Karpas-422 (cell line): ENCODE measurements at regions not wholly inside any gene's neighbourhood (a gene's known extent, or its start where the extent isn't known, plus 50 kb on each side); places are given as distances from the start of the nearest gene placed in this dataset. TPM values are rescaled to one million over a fixed set of nuclear protein-coding genes. Genes with fewer than 3 reads are reported as not detected.

Experiments used
- DNase-seq: peaks from one replicate; pipeline ENCODE4 v3.0.0-alpha.2; 2015
- H2AFZ ChIP-seq: fragments of 200-600 bp; sonication (generic); 2 replicates; pipeline ENCODE4 v1.6.1; 2014; ENCODE audit warnings: antibody characterized with exemption, low read length, mixed read lengths
- H3K27ac ChIP-seq: fragments of 200-600 bp; sonication (generic); 2 replicates; pipeline ENCODE4 v1.5.1; 2014; ENCODE audit warnings: mild to moderate bottlenecking, low read length, moderate library complexity
- H3K27me3 ChIP-seq: fragments of 200-600 bp; sonication (generic); 2 replicates; pipeline ENCODE4 v1.6.1; 2014; ENCODE audit warnings: low read length, mixed read lengths
- H3K36me3 ChIP-seq: fragments of 200-600 bp; sonication (generic); 2 replicates; pipeline ENCODE4 v1.6.1; 2014; ENCODE audit warnings: low read length, mixed read lengths; ENCODE audit not compliant: insufficient read depth
- H3K4me1 ChIP-seq: fragments of 200-600 bp; sonication (generic); 2 replicates; pipeline ENCODE4 v1.6.1; 2014; ENCODE audit warnings: mild to moderate bottlenecking, low read length, mixed read lengths
- H3K4me2 ChIP-seq: fragments of 200-600 bp; sonication (generic); 2 replicates; pipeline ENCODE4 v1.6.1; 2014; ENCODE audit warnings: low read length, low read depth, mild to moderate bottlenecking; ENCODE audit not compliant: poor library complexity, severe bottlenecking
- H3K4me3 ChIP-seq: fragments of 200-600 bp; sonication (generic); 2 replicates; pipeline ENCODE4 v1.5.1; 2014; ENCODE audit warnings: mild to moderate bottlenecking, antibody characterized with exemption, low read length, mixed read lengths
- H3K79me2 ChIP-seq: fragments of 200-600 bp; sonication (generic); 2 replicates; pipeline ENCODE4 v1.6.1; 2014; ENCODE audit warnings: mild to moderate bottlenecking, low read length, mixed read lengths
- H3K9ac ChIP-seq: fragments of 200-600 bp; sonication (generic); 2 replicates; pipeline ENCODE4 v1.6.0; 2014; ENCODE audit warnings: low read length
- H3K9me2 ChIP-seq: fragments of 200-600 bp; sonication (generic), shearing (Covaris generic); replicated peaks from 2 replicates; pipeline ENCODE4 v1.6.0; 2014; ENCODE audit warnings: mild to moderate bottlenecking, low read length, moderate library complexity; ENCODE audit not compliant: insufficient read depth
- H3K9me3 ChIP-seq: fragments of 300-700, 200-600 bp; sonication (generic); 2 replicates; pipeline ENCODE4 v1.6.1; 2014; ENCODE audit warnings: low read length, mixed read lengths
- H4K20me1 ChIP-seq: fragments of 200-600 bp; sonication (generic); 2 replicates; pipeline ENCODE4 v1.6.1; 2014; ENCODE audit warnings: mild to moderate bottlenecking, antibody characterized with exemption, low read length, low read depth; ENCODE audit not compliant: insufficient read depth
- small RNA-seq: library from RNA; depleted of rRNA; stranded (forward); fragments of <200 nt; gene quantifications from one replicate; pipeline ENCODE3, GENCODE V24; 2014

DNA sequence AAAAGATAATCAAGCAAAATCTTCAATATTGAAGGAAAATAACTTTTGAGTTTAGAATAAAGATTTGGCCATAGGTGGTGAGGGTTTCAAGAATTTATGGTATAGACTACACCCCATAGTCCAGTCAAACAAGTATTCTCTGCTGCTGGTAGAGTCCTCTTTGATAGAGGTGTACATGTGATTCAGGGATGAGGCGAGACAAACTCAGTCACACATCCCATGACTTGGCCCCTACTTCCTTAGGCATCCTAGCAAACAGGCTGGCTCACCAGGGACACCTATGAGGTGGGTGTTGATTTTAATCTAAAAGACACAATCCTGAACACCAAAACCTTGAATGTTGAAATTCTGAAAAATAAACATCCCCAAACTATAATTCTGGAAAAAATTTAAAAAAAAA, 78.1 kb upstream of the SLC25A13 start:
- DNase-seq, result no peak
- H3K9me3 ChIP-seq, result no peaks in the 10 kb centered on the region
- no peak overlapping the region for H3K4me3 ChIP-seq
- H3K36me3 ChIP-seq, result no peaks in the 10 kb centered on the region
- no peak overlapping the region for H3K9ac ChIP-seq
- H3K4me2 ChIP-seq, result no peak overlapping the region
- no peaks in the 10 kb centered on the region for H3K79me2 ChIP-seq
- H3K27ac ChIP-seq, result no peak overlapping the region
- no peaks in the 10 kb centered on the region for H4K20me1 ChIP-seq
- no peak overlapping the region for H2AFZ ChIP-seq
- H3K27me3 ChIP-seq, result no peaks in the 10 kb centered on the region
- H3K9me2 ChIP-seq, result no peaks in the 10 kb centered on the region
- no peaks in the 10 kb centered on the region for H3K4me1 ChIP-seq

DNA sequence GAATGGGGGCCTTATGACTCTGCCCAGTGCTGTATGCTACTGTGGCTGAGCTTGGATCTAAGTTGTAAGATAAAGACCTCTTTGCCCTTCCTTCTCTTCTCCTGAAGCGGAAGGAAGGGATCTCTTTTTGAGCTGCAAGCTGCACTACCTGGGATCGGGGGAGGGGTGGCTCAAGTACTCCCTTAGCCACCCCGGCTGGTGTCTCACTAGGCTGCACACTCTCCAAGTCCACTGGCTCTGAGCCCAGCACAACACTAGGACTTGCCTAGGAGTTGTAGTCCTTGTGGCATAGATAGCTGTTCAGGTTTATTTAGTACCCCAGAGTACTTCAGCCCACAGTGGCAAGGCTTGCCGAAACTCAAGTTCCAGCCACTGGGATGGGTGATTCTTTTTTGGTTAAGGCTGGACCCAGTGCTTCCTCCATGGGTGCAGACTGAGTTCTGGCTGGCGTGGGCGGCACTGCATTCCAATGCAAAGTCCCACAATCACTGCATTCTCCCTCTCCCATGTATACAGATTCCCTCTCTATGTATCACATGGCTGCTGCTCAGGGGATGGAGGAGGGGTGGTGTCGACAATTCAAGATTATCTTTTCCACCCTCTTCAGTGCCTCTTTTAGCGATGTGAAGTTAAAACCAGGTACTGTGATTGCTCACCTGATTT, 76.2 kb upstream of the SLC25A13 start:
- Histone ChIP-seq H3K9me2 (no peaks in the 10 kb centered on the region), H3K4me2 (no peak overlapping the region), H3K36me3 (no peaks in the 10 kb centered on the region), H3K4me1 (no peaks in the 10 kb centered on the region), H3K27ac (no peak overlapping the region), H3K4me3 (no peak overlapping the region), H3K9me3 (no peaks in the 10 kb centered on the region), H4K20me1 (no peaks in the 10 kb centered on the region), H2AFZ (no peak overlapping the region), H3K79me2 (no peaks in the 10 kb centered on the region), H3K27me3 (no peaks in the 10 kb centered on the region), H3K9ac (no peak overlapping the region)
- DNase-seq, result no peak

DNA sequence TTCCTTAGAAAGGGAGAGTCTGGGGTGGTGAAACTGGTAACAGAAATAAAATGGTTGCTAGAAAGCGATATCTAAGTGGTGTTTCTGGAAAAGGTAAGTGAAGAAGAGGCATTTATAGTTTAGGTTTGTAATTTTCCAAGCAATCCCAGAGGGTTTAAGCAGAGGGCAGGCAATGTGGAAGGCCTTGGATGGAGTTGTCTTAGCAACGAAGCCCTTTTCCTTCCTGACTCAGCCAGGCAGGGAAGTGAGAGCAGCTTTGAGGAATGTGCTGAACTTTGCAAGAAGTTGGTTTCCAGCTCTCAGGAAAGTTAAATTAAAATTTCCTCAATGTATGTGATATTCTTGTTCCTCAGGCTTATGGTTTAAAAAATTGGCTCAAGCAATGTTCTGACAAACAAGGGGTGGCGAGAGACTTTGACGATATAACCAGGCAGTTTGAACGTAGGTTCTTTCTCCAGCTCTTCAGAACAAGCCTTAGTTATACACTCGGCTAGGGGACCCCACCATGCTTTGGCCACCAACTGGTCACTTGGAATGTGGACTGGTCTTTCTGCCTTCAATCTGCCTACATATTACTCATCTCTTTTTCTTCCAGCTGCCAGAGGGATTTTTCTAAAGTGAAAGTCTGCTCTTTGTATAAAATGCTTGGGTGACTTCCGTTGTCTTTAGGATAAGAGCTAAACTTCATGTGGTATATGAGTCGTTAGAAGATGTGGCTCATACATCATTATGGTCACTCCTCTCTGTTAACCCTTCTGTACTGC, 66.9 kb upstream of the SLC25A13 start:
- H3K36me3 ChIP-seq, result no peaks in the 10 kb centered on the region
- H3K79me2 ChIP-seq, result no peaks in the 10 kb centered on the region
- no peak for DNase-seq
- no peak overlapping the region for H2AFZ ChIP-seq
- H3K27me3 ChIP-seq, result no peaks in the 10 kb centered on the region
- H4K20me1 ChIP-seq, result no peaks in the 10 kb centered on the region
- no peaks in the 10 kb centered on the region for H3K4me1 ChIP-seq
- H3K4me2 ChIP-seq, result no peak overlapping the region
- no peak overlapping the region for H3K9ac ChIP-seq
- no peaks in the 10 kb centered on the region for H3K9me2 ChIP-seq
- no peaks in the 10 kb centered on the region for H3K9me3 ChIP-seq
- no peak overlapping the region for H3K27ac ChIP-seq
- no peak overlapping the region for H3K4me3 ChIP-seq

DNA sequence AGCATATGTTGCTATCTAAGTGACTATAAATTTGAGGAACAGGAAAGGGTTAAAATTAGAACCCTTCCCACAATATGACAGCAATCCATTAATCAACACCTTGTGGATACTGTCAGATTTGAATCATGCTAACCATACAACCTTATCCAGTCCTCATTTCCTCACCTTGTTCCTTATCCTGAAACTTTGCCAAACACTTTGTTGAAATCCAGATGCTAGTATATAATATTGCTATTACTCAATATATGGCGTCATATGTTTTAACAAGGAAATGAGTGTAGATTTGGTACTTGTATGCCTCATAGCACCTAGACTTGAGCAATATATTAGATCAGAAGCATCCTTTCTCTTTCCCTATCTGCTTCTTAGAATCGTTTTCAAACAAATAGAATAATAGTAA, 66.3 kb upstream of the SLC25A13 start:
- Histone ChIP-seq H3K9ac (no peak overlapping the region), H2AFZ (no peak overlapping the region), H3K36me3 (no peaks in the 10 kb centered on the region), H3K27ac (no peak overlapping the region), H3K4me2 (no peak overlapping the region), H3K4me3 (no peak overlapping the region), H3K9me2 (no peaks in the 10 kb centered on the region), H3K27me3 (no peaks in the 10 kb centered on the region), H3K79me2 (no peaks in the 10 kb centered on the region), H3K4me1 (no peaks in the 10 kb centered on the region), H3K9me3 (no peaks in the 10 kb centered on the region), H4K20me1 (no peaks in the 10 kb centered on the region)
- no peak for DNase-seq

DNA sequence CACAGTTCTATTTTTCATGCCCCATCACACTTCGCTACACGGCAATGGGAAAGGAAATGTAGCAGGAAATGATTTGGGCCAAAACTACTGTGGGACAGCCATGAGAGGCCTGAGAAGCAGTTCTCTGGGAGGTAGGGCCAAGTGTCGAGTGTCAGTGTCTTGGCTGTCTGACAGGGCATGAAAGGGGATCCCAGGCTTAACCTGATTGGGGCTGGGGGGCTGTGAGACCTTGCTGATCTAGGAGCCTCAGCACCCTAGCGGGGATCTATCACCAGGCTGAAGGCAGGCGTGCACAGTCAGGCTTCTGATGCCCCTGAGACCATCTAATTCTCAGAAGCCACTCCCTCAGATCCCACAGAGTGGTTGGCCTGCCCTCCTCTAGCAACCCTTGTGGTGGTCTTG, 58.2 kb upstream of the SLC25A13 start:
- Histone ChIP-seq H3K36me3 (no peaks in the 10 kb centered on the region), H3K4me3 (no peak overlapping the region), H3K9me2 (no peaks in the 10 kb centered on the region), H3K27me3 (no peaks in the 10 kb centered on the region), H3K4me2 (no peak overlapping the region), H2AFZ (no peak overlapping the region), H3K27ac (no peak overlapping the region), H3K9ac (no peak overlapping the region), H3K9me3 (no peaks in the 10 kb centered on the region), H4K20me1 (no peaks in the 10 kb centered on the region), H3K4me1 (no peaks in the 10 kb centered on the region), H3K79me2 (no peaks in the 10 kb centered on the region)
- DNase-seq, result no peak

DNA sequence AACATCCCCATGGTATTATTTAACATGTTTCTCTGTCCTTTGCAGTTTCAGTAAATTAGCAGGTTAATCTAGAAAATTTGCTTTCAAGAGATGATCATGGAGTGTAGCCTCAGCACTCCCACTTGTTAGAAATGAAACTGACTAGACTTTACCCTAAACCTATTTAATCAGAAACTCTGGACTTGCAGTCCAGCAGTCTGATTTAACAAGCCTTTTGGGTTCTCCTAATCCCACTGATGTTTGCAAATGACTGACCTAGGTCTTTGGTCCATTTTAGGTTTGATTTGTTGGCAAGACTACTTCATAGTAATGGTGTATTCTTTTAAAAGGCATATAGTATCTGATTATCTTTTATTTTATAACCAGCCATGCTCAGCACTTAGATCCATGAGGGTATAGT, 55.5 kb upstream of the SLC25A13 start:
- H3K27me3 ChIP-seq, result no peaks in the 10 kb centered on the region

More for the DNA sequence above, 55.5 kb upstream of the SLC25A13 start:
- H3K36me3 ChIP-seq, result no peaks in the 10 kb centered on the region
- H3K4me1 ChIP-seq, result no peaks in the 10 kb centered on the region
- no peak for DNase-seq
- H3K4me3 ChIP-seq, result no peak overlapping the region
- no peak overlapping the region for H3K27ac ChIP-seq
- H3K79me2 ChIP-seq, result no peaks in the 10 kb centered on the region
- H2AFZ ChIP-seq, result no peak overlapping the region
- H3K9me3 ChIP-seq, result no peaks in the 10 kb centered on the region
- H4K20me1 ChIP-seq, result no peaks in the 10 kb centered on the region
- no peak overlapping the region for H3K4me2 ChIP-seq
- no peaks in the 10 kb centered on the region for H3K9me2 ChIP-seq
- H3K9ac ChIP-seq, result no peak overlapping the region

Small RNAs in the stretch of these regions (small RNA-seq; reads per million reads assigned to genes)
- not detected for gene RNU7-188P
